Uterus (tissue), 2 donors: ENCODE measurements at regions not wholly inside any gene's neighbourhood (a gene's known extent, or its start where the extent isn't known, plus 50 kb on each side); places are given as distances from the start of the nearest gene placed in this dataset.

Experiments used
- CTCF ChIP-seq, 4 experiments: fragments of 200-600 bp in 2 of 4; fragments of 450-650 bp in 2 of 4; sonication (generic) in 2 of 4; IDR thresholded peaks; one replicate each; pipeline ENCODE4 v1.5.1; 2016 to 2019; ENCODE audit warnings: antibody characterized with exemption in 4 of 4, mild to moderate bottlenecking in 2 of 4, moderate library complexity in 1 of 4
- POLR2A ChIP-seq, 2 donors: fragments of 450-650 bp; IDR thresholded peaks; one replicate each; pipeline ENCODE4 v1.6.1; 2016; ENCODE audit warnings: antibody characterized with exemption in 2 of 2, mild to moderate bottlenecking in 1 of 2, moderate library complexity in 1 of 2

- no peak for TF ChIP-seq CTCF (IDR thresholded peaks at IDR 0.05)
- TF ChIP-seq POLR2A (IDR thresholded peaks at IDR 0.05): no peak
Observed at GRCh38 chr1:63230722-63231121, 91.6 kb upstream of the FOXD3 start.
